ENCODE measurements at regions not wholly inside any gene's neighbourhood (a gene's known extent, or its start where the extent isn't known, plus 50 kb on each side); places are given as distances from the start of the nearest gene placed in this dataset.
"Not testable (repeated sequence)": the region's sequence is repeated elsewhere in the genome, so short reads cannot be mapped to it uniquely, and the experiment has no call there.

GRCh38 chr13:83733293-83733692 lies 149.0 kb downstream of the SLITRK1 start:
- DNase-seq (ENCODE audit: low read depth) = no peak
- H3K4me3 ChIP-seq (ENCODE audit: low read depth, low read length) = no peak overlapping the region

GRCh38 chr13:83732755-83733154 lies 149.5 kb downstream of the SLITRK1 start:
- DNase-seq (ENCODE audit: low read depth) = no peak
- no peak overlapping the region for H3K4me3 ChIP-seq (ENCODE audit: low read depth, low read length)

- no peak for DNase-seq (ENCODE audit: low read depth)
- no peak overlapping the region for H3K4me3 ChIP-seq (ENCODE audit: low read depth, low read length)
Measured at GRCh38 chr13:83731113-83731512, 151.2 kb downstream of the SLITRK1 start.

- no peak overlapping the region for H3K4me3 ChIP-seq (ENCODE audit: low read depth, low read length)
- DNase-seq (ENCODE audit: low read depth) = no peak
Measured at GRCh38 chr13:83730674-83731073, 151.6 kb downstream of the SLITRK1 start.

GRCh38 chr13:83722443-83722842 lies 159.8 kb downstream of the SLITRK1 start:
- no peak for DNase-seq (ENCODE audit: low read depth)

GRCh38 chr13:83716121-83716520 lies 166.2 kb downstream of the SLITRK1 start:
- DNase-seq (ENCODE audit: low read depth) = no peak
- no peak overlapping the region for H3K4me3 ChIP-seq (ENCODE audit: low read depth, low read length)

More at GRCh38 chr13:83722443-83722842, 159.8 kb downstream of the SLITRK1 start:
- no peak overlapping the region for H3K4me3 ChIP-seq (ENCODE audit: low read depth, low read length)

- no peak for DNase-seq (ENCODE audit: low read depth)
- H3K4me3 ChIP-seq (ENCODE audit: low read depth, low read length) = no peak overlapping the region
Measured at GRCh38 chr13:83714236-83714635, 168.0 kb downstream of the SLITRK1 start.

- DNase-seq (ENCODE audit: low read depth) = no peak
- H3K4me3 ChIP-seq (ENCODE audit: low read depth, low read length) = no peak overlapping the region
Measured at GRCh38 chr13:83710133-83710515, 172.2 kb downstream of the SLITRK1 start.

GRCh38 chr13:83709426-83710132 lies 172.7 kb downstream of the SLITRK1 start:
- no peak for DNase-seq (ENCODE audit: low read depth)
- no peak overlapping the region for H3K4me3 ChIP-seq (ENCODE audit: low read depth, low read length)

- DNase-seq (ENCODE audit: low read depth) = no peak
Measured at GRCh38 chr13:83702021-83702420, 180.3 kb downstream of the SLITRK1 start.

GRCh38 chr13:83692800-83693199 lies 189.5 kb downstream of the SLITRK1 start:
- no peak for DNase-seq (ENCODE audit: low read depth)
- H3K4me3 ChIP-seq (ENCODE audit: low read depth, low read length) = no peak overlapping the region

More at GRCh38 chr13:83702021-83702420, 180.3 kb downstream of the SLITRK1 start:
- H3K4me3 ChIP-seq (ENCODE audit: low read depth, low read length) = no peak overlapping the region

- no peak overlapping the region for H3K4me3 ChIP-seq (ENCODE audit: low read depth, low read length)
- DNase-seq (ENCODE audit: low read depth) = no peak
Measured at GRCh38 chr13:83691966-83692365, 190.3 kb downstream of the SLITRK1 start.

- H3K4me3 ChIP-seq (ENCODE audit: low read depth, low read length) = no peak overlapping the region
- no peak for DNase-seq (ENCODE audit: low read depth)
Measured at GRCh38 chr13:83681547-83681946, 200.7 kb downstream of the SLITRK1 start.

- DNase-seq (ENCODE audit: low read depth) = no peak
- no peak overlapping the region for H3K4me3 ChIP-seq (ENCODE audit: low read depth, low read length)
Measured at GRCh38 chr13:83677985-83678384, 204.3 kb downstream of the SLITRK1 start.

- DNase-seq (ENCODE audit: low read depth) = no peak
- no peak overlapping the region for H3K4me3 ChIP-seq (ENCODE audit: low read depth, low read length)
Measured at GRCh38 chr13:83672612-83673011, 209.7 kb downstream of the SLITRK1 start.

- DNase-seq (ENCODE audit: low read depth) = no peak
- no peak overlapping the region for H3K4me3 ChIP-seq (ENCODE audit: low read depth, low read length)
Measured at GRCh38 chr13:83667606-83668005, 214.7 kb downstream of the SLITRK1 start.

GRCh38 chr13:83666141-83666540 lies 216.1 kb downstream of the SLITRK1 start:
- DNase-seq (ENCODE audit: low read depth) = no peak
- no peak overlapping the region for H3K4me3 ChIP-seq (ENCODE audit: low read depth, low read length)

GRCh38 chr13:83657281-83657680 lies 225.0 kb downstream of the SLITRK1 start:
- no peak overlapping the region for H3K4me3 ChIP-seq (ENCODE audit: low read depth, low read length)
- no peak for DNase-seq (ENCODE audit: low read depth)

GRCh38 chr13:83642617-83643016 lies 239.7 kb downstream of the SLITRK1 start:
- H3K4me3 ChIP-seq (ENCODE audit: low read depth, low read length); DNase-seq (ENCODE audit: low read depth): not testable (repeated sequence)

- no peak for DNase-seq (ENCODE audit: low read depth)
- H3K4me3 ChIP-seq (ENCODE audit: low read depth, low read length) = no peak overlapping the region
Measured at GRCh38 chr13:83634601-83635000, 247.7 kb downstream of the SLITRK1 start.

- DNase-seq (ENCODE audit: low read depth) = no peak
- no peak overlapping the region for H3K4me3 ChIP-seq (ENCODE audit: low read depth, low read length)
Measured at GRCh38 chr13:83633746-83634145, 248.5 kb downstream of the SLITRK1 start.

GRCh38 chr13:83622422-83622784 lies 259.9 kb downstream of the SLITRK1 start:
- no peak for DNase-seq (ENCODE audit: low read depth)
- H3K4me3 ChIP-seq (ENCODE audit: low read depth, low read length) = no peak overlapping the region
